ENCODE measurements at regions not wholly inside any gene's neighbourhood (a gene's known extent, or its start where the extent isn't known, plus 50 kb on each side); places are given as distances from the start of the nearest gene placed in this dataset.

DNA sequence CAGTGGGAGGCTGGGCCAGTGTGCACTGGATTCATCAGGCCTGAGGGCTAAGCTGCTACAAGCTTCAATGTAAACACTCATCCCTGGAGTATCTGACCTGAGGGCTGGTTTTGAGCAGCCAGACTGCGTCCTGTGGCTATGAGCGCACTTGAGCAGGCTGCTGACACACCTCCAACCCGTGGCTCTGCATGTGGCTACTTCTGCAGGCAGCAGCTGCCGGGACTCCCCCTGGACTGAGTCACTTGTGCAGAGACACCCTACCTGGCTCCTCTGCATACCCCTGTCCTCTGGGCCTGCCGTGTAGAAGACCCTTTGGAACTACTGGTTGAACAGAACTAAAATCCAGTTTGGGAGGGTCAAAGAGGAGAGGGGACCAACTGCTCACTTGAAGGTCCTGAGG is 172.0 kb downstream of the SCP2D1 start:
- TF ChIP-seq, protein P1, sequence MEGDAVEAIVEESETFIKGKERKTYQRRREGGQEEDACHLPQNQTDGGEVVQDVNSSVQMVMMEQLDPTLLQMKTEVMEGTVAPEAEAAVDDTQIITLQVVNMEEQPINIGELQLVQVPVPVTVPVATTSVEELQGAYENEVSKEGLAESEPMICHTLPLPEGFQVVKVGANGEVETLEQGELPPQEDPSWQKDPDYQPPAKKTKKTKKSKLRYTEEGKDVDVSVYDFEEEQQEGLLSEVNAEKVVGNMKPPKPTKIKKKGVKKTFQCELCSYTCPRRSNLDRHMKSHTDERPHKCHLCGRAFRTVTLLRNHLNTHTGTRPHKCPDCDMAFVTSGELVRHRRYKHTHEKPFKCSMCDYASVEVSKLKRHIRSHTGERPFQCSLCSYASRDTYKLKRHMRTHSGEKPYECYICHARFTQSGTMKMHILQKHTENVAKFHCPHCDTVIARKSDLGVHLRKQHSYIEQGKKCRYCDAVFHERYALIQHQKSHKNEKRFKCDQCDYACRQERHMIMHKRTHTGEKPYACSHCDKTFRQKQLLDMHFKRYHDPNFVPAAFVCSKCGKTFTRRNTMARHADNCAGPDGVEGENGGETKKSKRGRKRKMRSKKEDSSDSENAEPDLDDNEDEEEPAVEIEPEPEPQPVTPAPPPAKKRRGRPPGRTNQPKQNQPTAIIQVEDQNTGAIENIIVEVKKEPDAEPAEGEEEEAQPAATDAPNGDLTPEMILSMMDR (IDR thresholded peaks at IDR 0.05) = no peak
- H3K27me3 Mint-ChIP-seq (ENCODE audit: low read depth in 3 of 3) = peaks cover 0 to 3% (median 1%) of the 10 kb centered on the region in 3 donors
- H3K27ac Mint-ChIP-seq = no peak overlapping the region
- no peaks in the 10 kb centered on the region for H3K79me2 ChIP-seq (ENCODE audit: insufficient read depth, low read length)
- no peak overlapping the region for H3K27ac ChIP-seq (ENCODE audit: low read depth in 1 of 2, low read length in 2 of 2)
- H3K4me2 ChIP-seq (replicated peaks; ENCODE audit: extremely low read depth, low read length, poor library complexity, severe bottlenecking) = no peak overlapping the region
- H3K4me1 ChIP-seq (ENCODE audit: control insufficient read depth in 1 of 2, insufficient read depth in 2 of 2, low read length in 2 of 2) = no peaks in the 10 kb centered on the region
- H3K9me3 ChIP-seq (replicated peaks in 1 of 2; ENCODE audit: control insufficient read depth in 1 of 2, insufficient read depth in 1 of 2, low read length in 2 of 2) = no peaks in the 10 kb centered on the region
- intact Hi-C loops (cut with micrococcal nuclease) = no loop called here
- H2AFZ ChIP-seq (ENCODE audit: insufficient read depth, low read depth, low read length, poor library complexity, severe bottlenecking) = no peak overlapping the region
- H3K36me3 Mint-ChIP-seq = no peaks in the 10 kb centered on the region
- peaks cover 0 to 2% (median 0%) of the 10 kb centered on the region in 7 donors for H3K9me3 Mint-ChIP-seq
- H3K36me3 ChIP-seq (replicated peaks in 1 of 2; ENCODE audit: control insufficient read depth in 1 of 2, insufficient read depth in 2 of 2, low read length in 2 of 2) = no peaks in the 10 kb centered on the region
- no peaks in the 10 kb centered on the region for H3K27me3 ChIP-seq (ENCODE audit: control insufficient read depth in 2 of 2, insufficient read depth in 2 of 2, low read length in 2 of 2)
- DNase-seq = no peak
- 97% methylated on average over 4 of the region's 5 CpGs for WGBS (ENCODE audit: insufficient coverage)
- no peaks in the 10 kb centered on the region for H4K20me1 ChIP-seq (ENCODE audit: insufficient read depth, low read length)
- H3K4me3 ChIP-seq (replicated peaks in 1 of 3; ENCODE audit: low read depth in 2 of 3, low read length in 3 of 3) = no peak overlapping the region
- H3K4me3 Mint-ChIP-seq = no peak overlapping the region
- no peaks in the 10 kb centered on the region for H3K4me1 Mint-ChIP-seq
- no peak overlapping the region for H3K9ac ChIP-seq (ENCODE audit: insufficient read depth, low read length, poor library complexity, severe bottlenecking)

DNA sequence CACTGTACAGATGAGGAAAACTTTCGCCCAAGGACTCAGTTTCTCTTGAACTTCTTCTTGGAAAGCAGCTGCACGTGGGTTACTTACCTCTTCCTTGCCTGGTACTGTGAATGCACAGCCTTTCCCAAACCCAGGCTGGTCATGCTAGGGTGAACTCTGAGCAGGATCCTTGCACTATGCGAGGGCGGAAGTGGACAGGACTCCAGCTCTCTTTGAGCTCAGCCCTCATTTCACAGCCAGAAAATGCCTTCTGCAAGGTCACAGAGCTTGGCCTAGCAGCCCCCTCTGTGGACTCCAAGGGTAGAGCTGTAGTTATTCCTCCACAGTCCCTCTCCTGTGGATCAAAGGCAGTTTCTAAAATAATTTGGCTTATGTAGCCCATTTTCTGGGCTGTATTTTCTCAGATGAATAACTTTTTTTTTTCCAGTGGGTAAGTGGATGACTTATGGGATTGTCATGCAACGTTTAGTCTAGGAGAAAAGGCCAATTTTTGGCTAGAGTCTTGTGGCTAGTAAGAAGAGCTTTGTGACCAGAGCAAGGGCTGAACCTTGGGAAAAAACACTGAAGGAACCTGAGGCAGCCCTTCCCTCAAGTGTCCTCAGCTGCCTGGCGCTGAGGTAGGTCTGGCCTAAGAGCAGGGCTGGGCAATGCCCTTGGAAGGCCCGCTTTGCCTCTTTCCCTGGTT is 172.7 kb downstream of the SCP2D1 start:
- TF ChIP-seq, protein P1 (IDR thresholded peaks at IDR 0.05) = no peak
- Histone ChIP-seq H3K4me1 (ENCODE audit: control insufficient read depth in 1 of 2, insufficient read depth in 2 of 2, low read length in 2 of 2) (no peaks in the 10 kb centered on the region), H3K79me2 (ENCODE audit: insufficient read depth, low read length) (no peaks in the 10 kb centered on the region), H3K36me3 (replicated peaks in 1 of 2; ENCODE audit: control insufficient read depth in 1 of 2, insufficient read depth in 2 of 2, low read length in 2 of 2) (no peaks in the 10 kb centered on the region), H3K27me3 (ENCODE audit: control insufficient read depth in 2 of 2, insufficient read depth in 2 of 2, low read length in 2 of 2) (no peaks in the 10 kb centered on the region), H2AFZ (ENCODE audit: insufficient read depth, low read depth, low read length, poor library complexity, severe bottlenecking) (no peak overlapping the region), H3K4me2 (replicated peaks; ENCODE audit: extremely low read depth, low read length, poor library complexity, severe bottlenecking) (no peak overlapping the region), H4K20me1 (ENCODE audit: insufficient read depth, low read length) (no peaks in the 10 kb centered on the region), H3K9ac (ENCODE audit: insufficient read depth, low read length, poor library complexity, severe bottlenecking) (no peak overlapping the region), H3K4me3 (replicated peaks in 1 of 3; ENCODE audit: low read depth in 2 of 3, low read length in 3 of 3) (no peak overlapping the region), H3K9me3 (replicated peaks in 1 of 2; ENCODE audit: control insufficient read depth in 1 of 2, insufficient read depth in 1 of 2, low read length in 2 of 2) (no peaks in the 10 kb centered on the region), H3K27ac (ENCODE audit: low read depth in 1 of 2, low read length in 2 of 2) (no peak overlapping the region)
- no peak overlapping the region for H3K27ac Mint-ChIP-seq
- intact Hi-C loops (cut with micrococcal nuclease) = no loop called here
- peaks cover 0 to 3% (median 0%) of the 10 kb centered on the region in 3 donors for H3K27me3 Mint-ChIP-seq (ENCODE audit: low read depth in 3 of 3)
- peaks cover 0 to 2% (median 0%) of the 10 kb centered on the region in 7 donors for H3K9me3 Mint-ChIP-seq
- no peaks in the 10 kb centered on the region for H3K4me1 Mint-ChIP-seq
- 90% methylated on average over 6 of the region's 7 CpGs for WGBS (ENCODE audit: insufficient coverage)
- no peak for DNase-seq
- H3K36me3 Mint-ChIP-seq = no peaks in the 10 kb centered on the region
- no peak overlapping the region for H3K4me3 Mint-ChIP-seq

Measured in CD14-positive monocyte (primary cell).